Adrenal gland (tissue), 5 donors: ENCODE measurements at regions not wholly inside any gene's neighbourhood (a gene's known extent, or its start where the extent isn't known, plus 50 kb on each side); places are given as distances from the start of the nearest gene placed in this dataset.

ENCODE experiments used
- CTCF ChIP-seq, 6 experiments: fragments of 450-650 bp in 4 of 6; fragments of 200-600 bp in 2 of 6; sonication (generic) in 1 of 6; IDR thresholded peaks; 1 replicate in 5 of 6; 2 replicates in 1 of 6; pipeline versions ENCODE4 v1.5.1 to v1.8.0; 2016 to 2021; ENCODE audit warnings: antibody characterized with exemption in 6 of 6, mild to moderate bottlenecking in 2 of 6, moderate library complexity in 1 of 6
- POLR2A ChIP-seq, 2 donors: fragments of 450-650 bp; IDR thresholded peaks; one replicate each; pipeline ENCODE4 v1.6.1; 2017; ENCODE audit warnings: antibody characterized with exemption in 2 of 2, mild to moderate bottlenecking in 2 of 2, moderate library complexity in 1 of 2
- donor health status: DM: no; HTN: no; CAD: no.

GRCh38 chr13:87122551-87122950 is 548.6 kb upstream of the SLITRK5 start:
- TF ChIP-seq POLR2A (IDR thresholded peaks at IDR 0.05) (no peak), CTCF (IDR thresholded peaks at IDR 0.05) (no peak)
